ENCODE measurements at regions not wholly inside any gene's neighbourhood (a gene's known extent, or its start where the extent isn't known, plus 50 kb on each side); places are given as distances from the start of the nearest gene placed in this dataset.

- TF ChIP-seq TAF1 (IDR thresholded peaks at IDR 0.05; ENCODE audit: borderline replicate concordance, low read depth, low read length) (no peak), POLR2A (IDR thresholded peaks at IDR 0.05; ENCODE audit: low read depth, low read length) (no peak)
Measured at GRCh38 chr1:214103778-214104177, 116.0 kb downstream of the PROX1 start.
